ENCODE measurements at regions not wholly inside any gene's neighbourhood (a gene's known extent, or its start where the extent isn't known, plus 50 kb on each side); places are given as distances from the start of the nearest gene placed in this dataset.

- TF ChIP-seq CTCF (conservative IDR thresholded peaks at IDR 0.05; ENCODE audit: low read depth, low read length), result no peak
- TF ChIP-seq EZH2 (IDR thresholded peaks at IDR 0.05; ENCODE audit: borderline replicate concordance, low read depth, low read length, poor library complexity, severe bottlenecking), result no peak
These were observed 1246.6 kb upstream of the LRRTM1 start for GRCh38 chr2:81551040-81551634.

Data from A673 (cell line).